VCaP (cell line): ENCODE measurements at regions not wholly inside any gene's neighbourhood (a gene's known extent, or its start where the extent isn't known, plus 50 kb on each side); places are given as distances from the start of the nearest gene placed in this dataset.

ENCODE experiments used
- H3K27ac ChIP-seq: fragments of 450-650 bp; 2 replicates; pipeline ENCODE4 v1.5.1; 2017
- CTCF ChIP-seq: fragments of 450-650 bp; conservative IDR thresholded peaks from 2 replicates; pipeline ENCODE4 v1.5.1; 2017; ENCODE audit warnings: mild to moderate bottlenecking, moderate library complexity

DNA sequence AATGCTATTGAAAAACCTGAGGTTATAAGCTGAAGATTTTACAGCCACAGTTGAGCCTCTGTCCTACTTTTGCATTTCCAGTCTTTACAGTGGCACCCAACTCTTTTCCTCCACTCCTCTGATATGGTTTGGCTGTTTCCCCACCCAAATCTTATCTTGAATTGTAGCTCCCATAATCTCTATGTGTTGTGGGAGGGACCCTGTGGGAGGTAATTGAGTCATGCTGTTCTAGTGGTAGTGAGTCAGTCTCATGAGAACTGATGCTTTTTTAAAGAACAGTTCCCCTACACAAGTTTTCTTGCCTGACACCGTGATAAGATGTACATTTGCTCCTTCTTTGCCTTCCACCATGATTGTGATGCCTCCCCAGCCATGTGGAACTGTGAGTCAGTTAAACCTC is 646.1 kb upstream of the SEMA6A start:
- TF ChIP-seq CTCF, result no peak
- no peak overlapping the region for H3K27ac ChIP-seq

DNA sequence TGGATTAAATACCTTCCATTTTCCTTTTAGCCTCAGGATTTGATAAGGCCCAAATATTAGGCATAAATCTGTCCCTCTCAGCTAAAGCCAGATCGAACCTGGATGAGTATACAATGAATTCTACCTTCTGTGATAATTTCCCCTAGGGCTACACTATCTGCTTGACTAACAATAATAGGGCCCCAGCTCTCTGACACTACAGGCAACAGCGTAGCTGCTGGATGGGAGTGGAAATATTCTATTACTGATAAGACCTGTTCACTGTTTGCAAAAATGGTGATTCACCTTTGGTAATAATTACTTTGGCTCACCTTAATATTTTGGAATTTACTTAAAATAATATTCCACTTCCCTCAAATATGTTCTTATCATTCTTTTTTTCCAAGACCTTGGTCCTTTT is 644.2 kb upstream of the SEMA6A start:
- no peak overlapping the region for H3K27ac ChIP-seq
- TF ChIP-seq CTCF, result no peak

GRCh38 chr5:117212866-117213265 is 638.2 kb upstream of the SEMA6A start:
- no peak overlapping the region for H3K27ac ChIP-seq
- no peak for TF ChIP-seq CTCF

DNA sequence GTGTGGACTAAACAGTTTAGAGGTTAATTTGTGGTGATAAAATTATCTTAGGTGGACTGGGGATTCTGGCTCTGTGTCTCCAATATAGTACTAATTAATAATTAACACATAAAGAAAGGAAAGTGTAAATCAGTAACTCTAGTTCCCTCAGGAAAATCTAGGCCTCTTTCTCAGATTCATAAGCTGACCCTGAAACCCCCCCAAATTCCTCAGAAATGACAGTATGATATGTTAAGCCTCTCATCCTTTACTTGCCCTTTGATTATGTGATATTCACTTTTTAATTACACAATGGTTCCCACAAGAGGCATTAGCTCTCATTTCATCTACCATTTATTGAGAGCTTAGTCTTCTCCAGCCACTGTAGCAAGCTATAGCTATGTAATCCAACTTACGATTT is 636.2 kb upstream of the SEMA6A start:
- no peak for TF ChIP-seq CTCF

GRCh38 chr5:117209479-117209878 is 634.9 kb upstream of the SEMA6A start:
- no peak for TF ChIP-seq CTCF
- H3K27ac ChIP-seq, result no peak overlapping the region

More for the DNA sequence above, 636.2 kb upstream of the SEMA6A start:
- no peak overlapping the region for H3K27ac ChIP-seq

GRCh38 chr5:117207088-117207668 is 632.6 kb upstream of the SEMA6A start:
- TF ChIP-seq CTCF, result no peak
- no peak overlapping the region for H3K27ac ChIP-seq

DNA sequence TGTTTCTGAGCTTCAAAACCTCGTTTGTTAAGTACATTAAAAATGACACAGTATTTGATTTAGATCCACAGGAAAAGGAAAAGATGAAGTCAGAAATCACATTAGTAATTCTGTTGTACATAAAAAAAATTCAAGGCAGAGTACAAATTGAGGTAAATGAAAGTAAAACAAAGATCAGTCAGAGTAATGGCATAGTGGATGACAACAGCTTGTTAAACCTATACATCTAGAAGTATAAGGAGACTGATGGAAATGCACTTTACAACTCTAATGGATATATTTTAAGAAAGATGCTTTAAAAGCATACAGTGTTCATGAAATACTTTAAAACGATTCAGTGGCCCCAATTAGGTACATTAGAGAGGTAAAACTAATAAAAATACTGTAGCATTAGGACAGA is 631.3 kb upstream of the SEMA6A start:
- no peak overlapping the region for H3K27ac ChIP-seq
- TF ChIP-seq CTCF, result no peak
